T-helper 17 cell (primary cell): ENCODE measurements at regions not wholly inside any gene's neighbourhood (a gene's known extent, or its start where the extent isn't known, plus 50 kb on each side); places are given as distances from the start of the nearest gene placed in this dataset.

Experiments
- ATAC-seq: fragments of 150-1000 bp; cut with Tn5 transposase; 2 replicates; pipeline ENCODE4 v1.10.0; 2021; ENCODE audit warnings: mild to moderate bottlenecking, moderate library complexity
- DNase-seq, 3 donors: peaks; one replicate each; pipeline versions ENCODE4 v3.0.0 to v3.0.0-alpha.2; 2020 to 2021
- H3K9me3 ChIP-seq: one replicate; pipeline ENCODE4 v1.7.0; 2013; ENCODE audit warnings: low read length, mild to moderate bottlenecking; ENCODE audit not compliant: control insufficient read depth, poor library complexity, severe bottlenecking
- H3K27ac Mint-ChIP-seq: one replicate; pipeline ENCODE4 v1.8.0; 2022; ENCODE audit warnings: mild to moderate bottlenecking, moderate library complexity, mixed read lengths
- H3K27me3 Mint-ChIP-seq: one replicate; pipeline ENCODE4 v1.8.0; 2022; ENCODE audit warnings: mixed read lengths
- H3K36me3 Mint-ChIP-seq: one replicate; pipeline ENCODE4 v1.8.0; 2022; ENCODE audit warnings: low read depth, mixed read lengths
- H3K4me1 Mint-ChIP-seq: one replicate; pipeline ENCODE4 v1.8.0; 2022; ENCODE audit warnings: mild to moderate bottlenecking, mixed read lengths
- H3K4me3 Mint-ChIP-seq: one replicate; pipeline ENCODE4 v1.8.0; 2022; ENCODE audit warnings: mild to moderate bottlenecking, moderate library complexity, mixed read lengths

DNA sequence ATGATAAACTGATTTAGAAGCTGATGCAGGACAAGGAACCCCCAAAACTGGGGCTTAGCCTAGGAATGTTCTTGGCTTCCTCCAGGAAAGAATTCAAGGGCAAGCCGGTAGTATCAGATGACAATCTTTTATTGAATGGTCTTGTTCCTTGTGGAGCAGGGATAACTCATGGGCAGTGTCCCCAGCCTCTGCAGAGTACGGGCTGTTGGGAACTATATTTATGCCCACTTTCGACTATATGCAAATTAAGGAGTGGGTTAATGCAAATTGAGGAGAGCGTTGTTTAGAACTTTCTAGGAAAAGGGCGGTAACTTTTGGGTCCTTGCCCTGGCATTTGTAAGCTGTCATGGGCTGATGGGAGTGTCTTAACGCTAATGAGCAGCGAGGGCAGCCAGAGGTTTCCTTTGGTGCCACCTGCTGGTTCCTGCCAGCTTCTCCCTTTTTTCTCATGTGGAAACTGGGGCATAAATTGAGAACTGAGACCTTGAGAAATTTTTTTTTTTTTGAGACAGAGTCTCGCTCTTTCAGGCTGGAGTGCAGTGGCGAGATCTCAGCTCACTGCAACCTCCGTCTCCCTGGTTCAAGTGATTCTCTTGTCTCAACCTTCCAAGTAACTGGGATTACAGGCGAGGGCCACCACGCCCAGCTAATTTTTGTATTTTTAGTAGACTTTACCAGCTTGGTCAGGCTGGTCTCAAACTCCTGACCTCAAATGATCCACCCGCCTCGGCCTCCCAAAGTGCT, 79.4 kb upstream of the ABCC4 start:
- no peaks in the 10 kb centered on the region for H3K9me3 ChIP-seq
- Mint-ChIP-seq H3K27me3 (peaks cover 4% of the 10 kb centered on the region), H3K36me3 (no peaks in the 10 kb centered on the region), H3K27ac (no peak overlapping the region), H3K4me1 (peaks cover 2% of the 10 kb centered on the region), H3K4me3 (no peak overlapping the region)
- peak; percentile 94 for ATAC-seq
- DNase-seq, result peak; percentile 37 to 52 (median 50)

DNA sequence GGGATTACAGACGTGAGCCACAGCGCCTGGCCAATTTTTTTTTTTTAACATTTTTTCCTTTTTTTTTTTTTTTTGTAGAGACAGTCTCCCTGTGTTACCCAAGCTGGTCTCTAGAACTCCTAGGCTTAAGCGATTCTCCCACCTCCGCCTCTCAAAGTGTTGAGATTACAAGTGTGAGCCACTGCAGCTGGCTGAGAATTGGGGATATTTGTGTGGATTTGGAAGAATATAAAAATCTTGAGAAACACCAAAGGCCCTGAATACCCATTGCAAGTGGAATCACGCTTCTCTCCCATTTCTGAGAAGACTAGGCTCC, 79.9 kb upstream of the ABCC4 start:
- H3K27ac Mint-ChIP-seq, result no peak overlapping the region

DNA sequence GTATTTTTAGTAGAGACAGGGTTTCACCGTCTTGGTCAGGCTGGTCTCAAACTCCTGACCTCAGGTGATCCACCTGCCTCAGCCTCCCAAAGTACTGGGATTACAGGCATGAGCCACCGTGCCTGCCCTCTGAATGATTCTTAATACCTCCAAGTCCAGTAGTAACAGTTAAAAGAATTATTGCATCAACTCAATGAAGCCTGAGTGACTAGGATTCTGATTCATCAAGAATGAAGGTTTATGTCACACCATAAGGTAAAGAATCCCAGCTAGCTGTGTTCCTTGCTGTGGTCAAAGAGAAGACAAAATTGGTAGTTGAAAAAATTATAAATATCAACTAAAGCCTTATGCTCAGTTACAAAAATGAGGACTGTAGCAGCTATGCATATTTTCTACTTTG, 81.2 kb upstream of the ABCC4 start:
- no peaks in the 10 kb centered on the region for H3K27me3 Mint-ChIP-seq
- ATAC-seq, result no peak
- H3K4me3 Mint-ChIP-seq, result no peak overlapping the region
- no peaks in the 10 kb centered on the region for H3K36me3 Mint-ChIP-seq
- no peaks in the 10 kb centered on the region for H3K4me1 Mint-ChIP-seq
- peak overlapping the region; percentile 4 for H3K27ac Mint-ChIP-seq
- H3K9me3 ChIP-seq, result no peaks in the 10 kb centered on the region
- no peak for DNase-seq

More for the DNA sequence above, 79.9 kb upstream of the ABCC4 start:
- Mint-ChIP-seq H3K27me3 (no peaks in the 10 kb centered on the region), H3K36me3 (no peaks in the 10 kb centered on the region), H3K4me1 (no peaks in the 10 kb centered on the region), H3K4me3 (no peak overlapping the region)
- DNase-seq, result no peak
- ATAC-seq, result no peak
- no peaks in the 10 kb centered on the region for H3K9me3 ChIP-seq

DNA sequence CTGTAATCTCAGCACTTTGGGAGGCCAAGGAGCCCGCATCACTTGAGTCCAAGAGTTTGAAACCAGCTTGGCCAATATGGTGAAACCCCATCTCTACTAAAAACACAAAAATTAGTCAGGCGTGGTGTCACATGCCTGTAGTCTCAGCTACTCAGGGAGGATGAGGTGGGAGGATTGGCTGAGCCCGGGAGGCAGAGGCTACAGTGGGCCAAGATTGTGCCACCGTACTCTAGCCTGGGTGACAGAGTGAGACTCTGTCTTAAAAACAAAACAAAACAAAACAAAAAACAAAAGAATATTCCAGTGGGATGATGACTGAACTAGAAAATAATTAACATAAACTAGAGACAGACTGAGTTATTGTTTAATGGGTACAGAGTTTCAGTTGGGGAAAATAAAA, 81.7 kb upstream of the ABCC4 start:
- Mint-ChIP-seq H3K4me1 (no peaks in the 10 kb centered on the region), H3K27me3 (no peaks in the 10 kb centered on the region), H3K4me3 (no peak overlapping the region), H3K27ac (peak overlapping the region; percentile 29), H3K36me3 (no peaks in the 10 kb centered on the region)
- DNase-seq, result no peak
- ATAC-seq, result no peak
- no peaks in the 10 kb centered on the region for H3K9me3 ChIP-seq

DNA sequence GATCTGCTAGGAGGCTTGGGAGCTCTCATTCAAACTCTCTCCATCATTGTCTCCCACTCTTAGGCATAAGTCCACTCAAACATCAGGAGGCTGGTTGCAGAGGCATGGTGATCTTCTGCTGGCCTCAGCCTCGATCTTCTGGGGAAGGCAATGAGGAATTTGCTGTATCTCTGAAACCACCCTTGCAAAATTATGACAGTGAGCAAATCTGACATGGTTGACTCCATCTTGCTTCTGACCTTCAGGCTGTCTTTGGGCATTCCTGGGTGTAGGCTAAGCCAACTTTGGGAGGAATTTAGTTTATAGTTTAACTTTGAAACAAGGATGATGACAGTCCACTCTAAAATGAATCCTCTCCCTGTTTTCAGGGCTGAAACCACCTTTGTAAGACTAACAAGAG, 84.1 kb upstream of the ABCC4 start:
- Mint-ChIP-seq H3K27ac (no peak overlapping the region), H3K4me3 (no peak overlapping the region), H3K36me3 (peaks cover 5% of the 10 kb centered on the region), H3K4me1 (peaks cover 3% of the 10 kb centered on the region), H3K27me3 (peaks cover 22% of the 10 kb centered on the region)
- no peak for DNase-seq
- no peak for ATAC-seq
- H3K9me3 ChIP-seq, result no peaks in the 10 kb centered on the region

DNA sequence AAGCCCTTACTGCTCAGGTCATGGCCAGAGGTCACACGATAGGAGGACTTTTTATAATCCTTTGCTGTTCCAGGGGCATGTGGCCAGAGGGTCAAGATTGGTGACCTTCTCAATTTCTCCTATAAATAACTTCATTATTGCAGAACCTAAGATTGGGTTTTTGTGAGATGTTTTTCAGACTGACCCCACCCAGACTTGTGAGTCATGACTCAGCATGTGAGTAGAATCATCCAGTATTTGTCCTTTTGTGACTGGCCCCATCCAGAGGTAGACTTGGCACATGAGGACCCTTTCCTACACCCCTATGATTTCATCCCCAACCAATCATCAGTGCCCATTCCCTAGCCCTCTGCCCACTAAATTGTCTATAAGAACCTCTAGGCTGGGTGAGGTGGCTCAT, 84.5 kb upstream of the ABCC4 start:
- DNase-seq (no peak), ATAC-seq (no peak)
- Mint-ChIP-seq H3K4me1 (peaks cover 3% of the 10 kb centered on the region), H3K27ac (no peak overlapping the region), H3K36me3 (peaks cover 7% of the 10 kb centered on the region), H3K27me3 (peaks cover 26% of the 10 kb centered on the region), H3K4me3 (no peak overlapping the region)
- H3K9me3 ChIP-seq, result no peaks in the 10 kb centered on the region

DNA sequence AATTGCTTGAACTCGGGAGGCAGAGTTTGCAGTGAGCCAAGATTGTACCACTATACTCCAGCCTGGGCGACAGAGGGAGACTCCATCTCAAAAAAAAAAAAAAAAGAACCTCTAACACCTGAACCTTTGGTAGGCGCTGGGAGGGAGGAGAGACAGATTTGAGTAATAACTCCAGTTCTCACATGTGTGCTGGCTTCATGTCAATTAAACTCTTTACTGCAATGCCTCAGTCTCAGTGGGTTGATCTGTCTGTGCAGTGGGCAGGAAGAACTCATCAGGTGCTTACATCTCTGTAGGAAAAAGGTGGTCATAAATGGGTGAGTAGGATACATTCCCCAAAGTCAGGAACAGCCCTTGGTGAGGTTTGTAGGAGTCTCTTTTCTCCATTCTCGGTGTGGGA, 85.1 kb upstream of the ABCC4 start:
- no peak overlapping the region for H3K27ac Mint-ChIP-seq
- ATAC-seq (no peak), DNase-seq (no peak)
- peaks cover 9% of the 10 kb centered on the region for H3K36me3 Mint-ChIP-seq
- no peak overlapping the region for H3K4me3 Mint-ChIP-seq
- peaks cover 31% of the 10 kb centered on the region for H3K27me3 Mint-ChIP-seq
- H3K9me3 ChIP-seq, result no peaks in the 10 kb centered on the region
- peaks cover 3% of the 10 kb centered on the region for H3K4me1 Mint-ChIP-seq

DNA sequence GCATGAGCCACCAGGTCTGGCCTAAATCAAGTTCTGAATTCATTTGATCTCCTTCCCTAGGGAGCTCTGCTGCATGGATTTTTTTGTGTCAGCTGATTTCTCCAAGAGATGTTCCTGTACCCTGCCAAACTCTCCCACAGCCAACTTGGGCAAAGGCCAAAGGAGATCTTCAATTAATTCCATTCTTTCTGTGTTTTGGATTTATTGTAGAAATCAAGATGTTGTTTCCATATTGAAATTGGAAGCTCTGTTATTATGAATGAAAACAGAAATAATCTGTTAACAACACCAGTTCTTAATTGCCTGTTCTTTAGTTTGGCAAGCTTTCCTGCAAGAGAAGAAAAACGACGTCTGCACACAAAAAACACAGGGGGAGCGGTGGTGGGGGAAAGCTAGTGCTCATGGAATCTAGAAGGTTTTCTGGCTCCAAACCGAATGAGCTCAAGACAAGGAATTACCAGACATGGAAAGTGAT, 86.5 kb upstream of the ABCC4 start:
- Mint-ChIP-seq H3K27me3 (peaks cover 37% of the 10 kb centered on the region), H3K27ac (no peak overlapping the region), H3K4me3 (no peak overlapping the region), H3K36me3 (peaks cover 13% of the 10 kb centered on the region), H3K4me1 (peaks cover 3% of the 10 kb centered on the region)
- DNase-seq (no peak), ATAC-seq (no peak)
- no peaks in the 10 kb centered on the region for H3K9me3 ChIP-seq

DNA sequence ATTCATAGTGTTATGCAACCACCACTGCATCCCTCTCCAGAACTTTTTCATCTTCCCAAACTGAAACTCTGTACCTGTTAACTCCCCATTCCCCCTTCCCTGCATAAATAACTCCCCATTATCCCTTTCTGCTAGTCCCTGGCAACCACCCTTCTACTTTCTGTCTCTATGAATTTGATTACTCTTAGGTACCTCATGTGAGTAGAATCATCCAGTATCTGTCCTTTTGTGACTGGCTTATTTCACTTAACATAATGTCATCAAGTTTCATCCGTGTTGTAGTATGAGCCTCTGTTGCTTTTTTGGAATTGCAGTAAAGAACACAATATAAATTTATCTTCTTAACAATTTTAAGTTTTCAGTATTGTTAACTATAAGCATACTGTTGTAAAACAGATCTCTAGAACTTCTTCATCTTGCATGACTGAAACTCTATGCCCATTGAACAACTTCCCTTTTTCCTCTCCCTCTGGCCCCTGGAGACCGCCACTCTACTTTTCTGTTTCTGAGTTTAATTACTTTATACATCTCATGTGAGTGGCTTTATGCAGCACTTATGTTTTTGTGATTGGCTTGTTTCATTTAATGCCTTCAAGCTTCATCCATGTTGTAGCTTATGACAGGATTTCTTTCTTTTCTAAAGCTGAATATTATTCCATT, 87.3 kb upstream of the ABCC4 start:
- Mint-ChIP-seq H3K4me1 (peaks cover 3% of the 10 kb centered on the region), H3K27ac (no peak overlapping the region), H3K27me3 (peaks cover 37% of the 10 kb centered on the region), H3K36me3 (peaks cover 13% of the 10 kb centered on the region), H3K4me3 (no peak overlapping the region)
- H3K9me3 ChIP-seq, result no peaks in the 10 kb centered on the region
- DNase-seq (no peak), ATAC-seq (no peak)

DNA sequence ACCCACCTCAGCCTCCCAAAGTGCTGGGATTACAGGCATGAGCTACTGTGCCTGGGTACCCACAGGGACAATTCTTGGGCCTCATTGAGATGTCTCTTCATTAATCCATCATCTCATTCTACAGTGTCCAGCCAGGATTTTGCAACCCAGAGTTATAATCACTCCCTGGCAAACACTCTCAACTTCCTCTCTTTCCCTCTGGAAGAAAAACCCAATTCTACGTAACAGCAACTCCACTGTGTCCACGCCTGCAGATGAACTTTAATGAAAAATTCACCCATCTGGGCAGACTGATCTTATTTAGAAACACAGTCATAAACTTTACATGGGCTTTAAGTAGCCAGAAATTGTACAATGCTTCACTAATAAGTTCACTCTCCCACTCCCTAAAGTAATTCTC, 90.1 kb upstream of the ABCC4 start:
- no peaks in the 10 kb centered on the region for H3K9me3 ChIP-seq
- Mint-ChIP-seq H3K27me3 (peaks cover 47% of the 10 kb centered on the region), H3K36me3 (peaks cover 13% of the 10 kb centered on the region), H3K4me3 (no peak overlapping the region), H3K27ac (no peak overlapping the region), H3K4me1 (peaks cover 3% of the 10 kb centered on the region)
- ATAC-seq (no peak), DNase-seq (no peak)

DNA sequence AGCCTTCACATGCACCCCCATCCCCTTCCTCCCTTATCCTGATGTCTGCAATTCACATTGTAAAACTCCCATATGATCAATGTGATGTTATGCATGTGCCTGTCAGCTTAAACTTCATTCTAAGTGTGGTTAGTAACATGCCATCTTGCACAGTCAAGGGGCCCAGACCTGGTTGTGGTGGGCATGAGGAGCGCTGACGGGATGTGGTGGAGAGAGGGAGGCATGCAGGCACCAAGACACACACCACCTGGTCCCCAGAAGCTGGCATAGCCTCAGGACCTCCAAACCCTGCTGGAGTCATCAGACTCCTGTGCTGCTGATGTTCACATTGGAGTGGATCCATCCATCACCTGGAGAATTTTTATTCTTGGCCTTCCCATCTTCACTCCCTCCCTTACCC, 90.5 kb upstream of the ABCC4 start:
- Mint-ChIP-seq H3K36me3 (peaks cover 13% of the 10 kb centered on the region), H3K27me3 (peaks cover 47% of the 10 kb centered on the region), H3K27ac (no peak overlapping the region), H3K4me1 (peaks cover 3% of the 10 kb centered on the region), H3K4me3 (no peak overlapping the region)
- no peak for ATAC-seq
- no peaks in the 10 kb centered on the region for H3K9me3 ChIP-seq
- no peak for DNase-seq

DNA sequence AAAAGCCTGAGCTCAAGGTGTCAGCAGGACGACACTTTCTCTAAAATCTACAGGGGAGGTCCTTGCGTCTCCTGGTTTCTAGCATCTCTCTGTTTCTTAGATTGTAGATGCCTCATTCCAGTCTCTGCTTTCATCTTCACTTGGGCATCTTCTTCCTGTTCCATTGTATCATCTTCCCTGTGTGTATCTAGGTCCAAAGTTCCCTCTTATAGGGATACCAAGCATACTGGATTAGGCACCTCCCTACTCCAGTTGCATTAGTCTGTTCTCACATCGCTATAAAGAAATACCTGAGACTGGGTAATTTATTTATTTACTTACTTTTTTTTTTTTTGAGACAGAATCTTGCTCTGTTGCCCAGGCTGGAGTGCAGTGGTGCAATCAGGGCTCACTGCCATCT, 91.3 kb upstream of the ABCC4 start:
- H3K9me3 ChIP-seq, result no peaks in the 10 kb centered on the region
- DNase-seq (no peak), ATAC-seq (no peak)
- Mint-ChIP-seq H3K27ac (no peak overlapping the region), H3K27me3 (peaks cover 47% of the 10 kb centered on the region), H3K4me3 (no peak overlapping the region), H3K4me1 (peaks cover 3% of the 10 kb centered on the region), H3K36me3 (peaks cover 13% of the 10 kb centered on the region)

DNA sequence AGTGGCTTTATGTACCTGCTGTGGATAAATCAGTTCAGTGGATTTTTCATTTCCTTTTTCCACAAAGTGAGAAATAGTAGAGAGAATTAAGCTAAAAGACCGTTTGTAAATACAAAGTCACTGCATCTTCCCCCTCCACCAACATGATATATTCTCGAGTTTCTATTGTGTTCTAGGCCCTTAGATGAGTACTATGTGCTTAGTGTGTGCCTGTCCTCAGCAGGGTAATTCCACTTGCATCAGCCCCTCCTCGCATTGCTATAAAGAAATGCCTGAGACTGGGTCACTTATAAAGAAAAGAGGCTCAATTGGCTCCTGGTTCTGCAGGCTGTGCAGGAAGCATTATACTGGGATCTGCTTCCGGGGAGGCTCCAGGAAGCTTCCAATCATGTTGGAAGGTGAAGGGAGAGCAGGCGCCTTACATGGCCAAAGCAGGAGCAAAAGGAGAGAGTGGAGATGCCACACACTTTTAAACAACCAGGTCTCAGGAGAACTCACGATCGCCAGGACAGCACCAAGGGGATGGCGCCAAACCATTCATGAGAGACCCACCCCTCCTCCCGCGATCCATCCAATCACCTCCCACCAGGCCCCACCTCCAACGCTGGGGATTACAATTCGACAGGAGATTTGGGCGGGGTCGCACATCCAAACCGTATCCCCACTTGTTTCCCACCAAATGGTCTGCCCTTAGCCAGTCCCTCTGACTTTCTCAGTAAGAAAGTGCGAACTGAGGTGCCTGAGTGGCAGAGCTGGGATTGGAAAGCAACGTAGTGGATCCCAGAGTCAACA, 102.3 kb upstream of the ABCC4 start:
- no peaks in the 10 kb centered on the region for H3K9me3 ChIP-seq
- peaks cover 2% of the 10 kb centered on the region for H3K36me3 Mint-ChIP-seq
- DNase-seq (no peak), ATAC-seq (peak; percentile 32)
- peak overlapping the region; percentile 67 for H3K27ac Mint-ChIP-seq
- H3K4me3 Mint-ChIP-seq, result peak overlapping the region; percentile 99
- peaks cover 6% of the 10 kb centered on the region for H3K4me1 Mint-ChIP-seq
- peaks cover 11% of the 10 kb centered on the region for H3K27me3 Mint-ChIP-seq
